ENCODE measurements at regions not wholly inside any gene's neighbourhood (a gene's known extent, or its start where the extent isn't known, plus 50 kb on each side); places are given as distances from the start of the nearest gene placed in this dataset.
"Not testable (repeated sequence)": the region's sequence is repeated elsewhere in the genome, so short reads cannot be mapped to it uniquely, and the experiment has no call there.

DNA sequence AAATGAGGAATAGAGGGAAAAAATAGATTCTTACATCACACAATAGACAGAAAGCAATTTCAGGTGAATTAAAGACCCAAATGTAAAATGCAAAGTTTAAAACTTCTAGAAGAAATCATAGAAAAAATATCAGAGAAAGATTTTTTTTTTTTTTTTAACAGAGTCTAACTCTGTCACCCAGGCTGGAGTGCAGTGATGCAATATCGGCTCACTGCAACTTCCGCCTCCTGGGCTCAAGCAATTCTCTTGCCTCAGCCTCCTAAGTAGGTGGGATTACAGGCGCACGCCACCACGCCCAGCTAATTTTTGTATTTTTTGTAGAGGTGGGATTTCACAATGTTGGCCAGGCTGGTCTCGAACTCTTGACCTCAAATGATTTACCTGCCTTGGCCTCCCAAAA, 141.8 kb downstream of the COPRS start:
- not testable (repeated sequence) for TF ChIP-seq FOXA3 (CRISPR knock-in tag; conservative IDR thresholded peaks at IDR 0.05 in 1 of 2, IDR thresholded peaks at IDR 0.05 in 1 of 2); FOXM1 (IDR thresholded peaks at IDR 0.05; ENCODE audit: low read depth); FOXM1 (CRISPR knock-in tag; IDR thresholded peaks at IDR 0.05; ENCODE audit: low read depth); MEF2D (tag; conservative IDR thresholded peaks at IDR 0.05; ENCODE audit: low read depth); ILF3 (IDR thresholded peaks at IDR 0.05; ENCODE audit: borderline replicate concordance); EP300 (IDR thresholded peaks at IDR 0.05; ENCODE audit: low read length)
- TF ChIP-seq, protein P1, sequence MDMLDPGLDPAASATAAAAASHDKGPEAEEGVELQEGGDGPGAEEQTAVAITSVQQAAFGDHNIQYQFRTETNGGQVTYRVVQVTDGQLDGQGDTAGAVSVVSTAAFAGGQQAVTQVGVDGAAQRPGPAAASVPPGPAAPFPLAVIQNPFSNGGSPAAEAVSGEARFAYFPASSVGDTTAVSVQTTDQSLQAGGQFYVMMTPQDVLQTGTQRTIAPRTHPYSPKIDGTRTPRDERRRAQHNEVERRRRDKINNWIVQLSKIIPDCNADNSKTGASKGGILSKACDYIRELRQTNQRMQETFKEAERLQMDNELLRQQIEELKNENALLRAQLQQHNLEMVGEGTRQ (CRISPR knock-in tag; IDR thresholded peaks at IDR 0.05) = not testable (repeated sequence)
- TF ChIP-seq, protein P2, sequence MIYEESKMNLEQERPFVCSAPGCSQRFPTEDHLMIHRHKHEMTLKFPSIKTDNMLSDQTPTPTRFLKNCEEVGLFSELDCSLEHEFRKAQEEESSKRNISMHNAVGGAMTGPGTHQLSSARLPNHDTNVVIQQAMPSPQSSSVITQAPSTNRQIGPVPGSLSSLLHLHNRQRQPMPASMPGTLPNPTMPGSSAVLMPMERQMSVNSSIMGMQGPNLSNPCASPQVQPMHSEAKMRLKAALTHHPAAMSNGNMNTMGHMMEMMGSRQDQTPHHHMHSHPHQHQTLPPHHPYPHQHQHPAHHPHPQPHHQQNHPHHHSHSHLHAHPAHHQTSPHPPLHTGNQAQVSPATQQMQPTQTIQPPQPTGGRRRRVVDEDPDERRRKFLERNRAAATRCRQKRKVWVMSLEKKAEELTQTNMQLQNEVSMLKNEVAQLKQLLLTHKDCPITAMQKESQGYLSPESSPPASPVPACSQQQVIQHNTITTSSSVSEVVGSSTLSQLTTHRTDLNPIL (CRISPR knock-in tag; IDR thresholded peaks at IDR 0.05) = not testable (repeated sequence)
- TF ChIP-seq, protein P3, sequence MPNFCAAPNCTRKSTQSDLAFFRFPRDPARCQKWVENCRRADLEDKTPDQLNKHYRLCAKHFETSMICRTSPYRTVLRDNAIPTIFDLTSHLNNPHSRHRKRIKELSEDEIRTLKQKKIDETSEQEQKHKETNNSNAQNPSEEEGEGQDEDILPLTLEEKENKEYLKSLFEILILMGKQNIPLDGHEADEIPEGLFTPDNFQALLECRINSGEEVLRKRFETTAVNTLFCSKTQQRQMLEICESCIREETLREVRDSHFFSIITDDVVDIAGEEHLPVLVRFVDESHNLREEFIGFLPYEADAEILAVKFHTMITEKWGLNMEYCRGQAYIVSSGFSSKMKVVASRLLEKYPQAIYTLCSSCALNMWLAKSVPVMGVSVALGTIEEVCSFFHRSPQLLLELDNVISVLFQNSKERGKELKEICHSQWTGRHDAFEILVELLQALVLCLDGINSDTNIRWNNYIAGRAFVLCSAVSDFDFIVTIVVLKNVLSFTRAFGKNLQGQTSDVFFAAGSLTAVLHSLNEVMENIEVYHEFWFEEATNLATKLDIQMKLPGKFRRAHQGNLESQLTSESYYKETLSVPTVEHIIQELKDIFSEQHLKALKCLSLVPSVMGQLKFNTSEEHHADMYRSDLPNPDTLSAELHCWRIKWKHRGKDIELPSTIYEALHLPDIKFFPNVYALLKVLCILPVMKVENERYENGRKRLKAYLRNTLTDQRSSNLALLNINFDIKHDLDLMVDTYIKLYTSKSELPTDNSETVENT (CRISPR knock-in tag; IDR thresholded peaks at IDR 0.05) = not testable (repeated sequence)
- TF ChIP-seq, protein P4, sequence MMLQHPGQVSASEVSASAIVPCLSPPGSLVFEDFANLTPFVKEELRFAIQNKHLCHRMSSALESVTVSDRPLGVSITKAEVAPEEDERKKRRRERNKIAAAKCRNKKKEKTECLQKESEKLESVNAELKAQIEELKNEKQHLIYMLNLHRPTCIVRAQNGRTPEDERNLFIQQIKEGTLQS (IDR thresholded peaks at IDR 0.05) = peak; percentile 82
- TF ChIP-seq, protein P4 (CRISPR knock-in tag; conservative IDR thresholded peaks at IDR 0.05) = not testable (repeated sequence)
